GM18499 (cell line): ENCODE measurements at regions not wholly inside any gene's neighbourhood (a gene's known extent, or its start where the extent isn't known, plus 50 kb on each side); places are given as distances from the start of the nearest gene placed in this dataset.
"Not testable (repeated sequence)": the region's sequence is repeated elsewhere in the genome, so short reads cannot be mapped to it uniquely, and the experiment has no call there.

Experiments
- ATAC-seq: cut with Tn5 transposase; IDR thresholded peaks from one replicate; pipeline ENCODE4 v1.9.1; 2021; ENCODE audit warnings: moderate number of reproducible peaks; ENCODE audit not compliant: insufficient read depth, unreplicated experiment

- no peak for ATAC-seq
Observed at GRCh38 chr1:164064501-164064900, 494.5 kb upstream of the PBX1 start.

- no peak for ATAC-seq
Observed at GRCh38 chr1:164071288-164071687, 487.7 kb upstream of the PBX1 start.

- ATAC-seq, result no peak
Observed at GRCh38 chr1:164086832-164087231, 472.2 kb upstream of the PBX1 start.

- no peak for ATAC-seq
Observed at GRCh38 chr1:164087906-164088453, 471.0 kb upstream of the PBX1 start.

- ATAC-seq, result no peak
Observed at GRCh38 chr1:164092603-164093353, 466.2 kb upstream of the PBX1 start.

- no peak for ATAC-seq
Observed at GRCh38 chr1:164093543-164093942, 465.4 kb upstream of the PBX1 start.

- ATAC-seq, result no peak
Observed at GRCh38 chr1:164101802-164102201, 457.2 kb upstream of the PBX1 start.

GRCh38 chr1:164131949-164132348, 427.0 kb upstream of the PBX1 start:
- ATAC-seq, result no peak

- ATAC-seq, result no peak
Observed at GRCh38 chr1:164137273-164137925, 421.6 kb upstream of the PBX1 start.

GRCh38 chr1:164141797-164142196, 417.2 kb upstream of the PBX1 start:
- no peak for ATAC-seq

- no peak for ATAC-seq
Observed at GRCh38 chr1:164154622-164155021, 404.4 kb upstream of the PBX1 start.

- no peak for ATAC-seq
Observed at GRCh38 chr1:164155347-164155746, 403.6 kb upstream of the PBX1 start.

GRCh38 chr1:164163289-164163849, 395.6 kb upstream of the PBX1 start:
- no peak for ATAC-seq

GRCh38 chr1:164165466-164165865, 393.5 kb upstream of the PBX1 start:
- ATAC-seq, result no peak

- not testable (repeated sequence) for ATAC-seq
Observed at GRCh38 chr1:164166454-164166853, 392.5 kb upstream of the PBX1 start.

GRCh38 chr1:164177118-164177517, 381.9 kb upstream of the PBX1 start:
- ATAC-seq, result no peak

GRCh38 chr1:164180824-164181223, 378.2 kb upstream of the PBX1 start:
- ATAC-seq, result no peak

GRCh38 chr1:164183854-164184635, 374.9 kb upstream of the PBX1 start:
- no peak for ATAC-seq

GRCh38 chr1:164186881-164187280, 372.1 kb upstream of the PBX1 start:
- no peak for ATAC-seq

GRCh38 chr1:164188497-164188896, 370.5 kb upstream of the PBX1 start:
- no peak for ATAC-seq

GRCh38 chr1:164191191-164191590, 367.8 kb upstream of the PBX1 start:
- ATAC-seq, result no peak
